ENCODE measurements at regions not wholly inside any gene's neighbourhood (a gene's known extent, or its start where the extent isn't known, plus 50 kb on each side); places are given as distances from the start of the nearest gene placed in this dataset.

GRCh38 chr4:175376287-175376977, 435.6 kb downstream of the GPM6A start:
- Mint-ChIP-seq H3K9me3 (no peaks in the 10 kb centered on the region), H3K27ac (ENCODE audit: unreplicated experiment) (no peak overlapping the region), H3K4me1 (peaks cover 9% of the 10 kb centered on the region), H3K4me3 (no peak overlapping the region), H3K36me3 (ENCODE audit: low read depth) (peaks cover 2% of the 10 kb centered on the region), H3K27me3 (ENCODE audit: low read depth) (no peaks in the 10 kb centered on the region)
- DNase-seq (ENCODE audit: low read depth, low spot score) = no peak
- TF ChIP-seq, protein P1, sequence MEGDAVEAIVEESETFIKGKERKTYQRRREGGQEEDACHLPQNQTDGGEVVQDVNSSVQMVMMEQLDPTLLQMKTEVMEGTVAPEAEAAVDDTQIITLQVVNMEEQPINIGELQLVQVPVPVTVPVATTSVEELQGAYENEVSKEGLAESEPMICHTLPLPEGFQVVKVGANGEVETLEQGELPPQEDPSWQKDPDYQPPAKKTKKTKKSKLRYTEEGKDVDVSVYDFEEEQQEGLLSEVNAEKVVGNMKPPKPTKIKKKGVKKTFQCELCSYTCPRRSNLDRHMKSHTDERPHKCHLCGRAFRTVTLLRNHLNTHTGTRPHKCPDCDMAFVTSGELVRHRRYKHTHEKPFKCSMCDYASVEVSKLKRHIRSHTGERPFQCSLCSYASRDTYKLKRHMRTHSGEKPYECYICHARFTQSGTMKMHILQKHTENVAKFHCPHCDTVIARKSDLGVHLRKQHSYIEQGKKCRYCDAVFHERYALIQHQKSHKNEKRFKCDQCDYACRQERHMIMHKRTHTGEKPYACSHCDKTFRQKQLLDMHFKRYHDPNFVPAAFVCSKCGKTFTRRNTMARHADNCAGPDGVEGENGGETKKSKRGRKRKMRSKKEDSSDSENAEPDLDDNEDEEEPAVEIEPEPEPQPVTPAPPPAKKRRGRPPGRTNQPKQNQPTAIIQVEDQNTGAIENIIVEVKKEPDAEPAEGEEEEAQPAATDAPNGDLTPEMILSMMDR (conservative IDR thresholded peaks at IDR 0.05) = no peak

DNA sequence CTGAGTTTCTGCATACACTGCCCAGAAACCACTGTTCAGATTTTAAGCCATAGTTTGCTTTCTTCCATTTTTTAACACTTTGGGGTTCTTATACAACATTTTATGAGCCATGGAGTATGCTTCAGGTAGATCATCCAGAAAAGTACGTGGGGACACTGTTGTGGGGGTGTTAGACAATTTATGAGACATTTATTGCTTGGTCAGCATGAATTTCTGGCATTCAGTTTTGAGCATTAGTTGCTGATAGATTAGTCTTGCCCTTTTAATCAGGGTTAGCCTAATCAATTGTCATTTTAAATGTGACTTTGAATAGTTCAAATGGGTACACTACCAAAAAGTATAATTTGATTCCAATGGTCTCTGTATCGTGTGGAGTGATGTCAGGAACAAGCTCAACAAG, 434.9 kb downstream of the GPM6A start:
- H3K4me1 Mint-ChIP-seq = peaks cover 9% of the 10 kb centered on the region
- peaks cover 2% of the 10 kb centered on the region for H3K36me3 Mint-ChIP-seq (ENCODE audit: low read depth)
- no peaks in the 10 kb centered on the region for H3K9me3 Mint-ChIP-seq
- no peaks in the 10 kb centered on the region for H3K27me3 Mint-ChIP-seq (ENCODE audit: low read depth)
- H3K27ac Mint-ChIP-seq (ENCODE audit: unreplicated experiment) = no peak overlapping the region
- H3K4me3 Mint-ChIP-seq = no peak overlapping the region
- no peak for DNase-seq (ENCODE audit: low read depth, low spot score)
- TF ChIP-seq, protein P1 (conservative IDR thresholded peaks at IDR 0.05) = no peak

DNA sequence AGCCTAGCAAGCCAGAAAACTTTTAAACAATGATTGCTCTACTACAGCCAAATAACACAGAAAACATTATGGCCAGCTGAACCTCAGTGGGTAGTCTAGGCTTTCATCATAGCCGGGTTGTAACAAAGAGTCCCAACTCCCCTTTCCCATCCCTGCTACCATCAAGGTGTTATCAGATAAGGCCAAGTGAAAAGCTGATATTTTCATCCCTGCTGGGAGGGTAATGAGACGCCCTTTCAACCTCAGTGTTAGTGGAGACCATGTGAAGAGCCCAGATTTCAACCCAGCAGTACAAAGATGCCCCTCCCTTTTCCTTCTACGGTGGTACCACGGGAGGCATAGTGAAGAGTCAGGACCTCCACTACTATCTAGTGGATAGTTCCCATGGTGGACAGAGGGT, 433.7 kb downstream of the GPM6A start:
- Mint-ChIP-seq H3K27me3 (ENCODE audit: low read depth) (no peaks in the 10 kb centered on the region), H3K9me3 (no peaks in the 10 kb centered on the region), H3K4me1 (peaks cover 9% of the 10 kb centered on the region), H3K27ac (ENCODE audit: unreplicated experiment) (no peak overlapping the region), H3K4me3 (no peak overlapping the region), H3K36me3 (ENCODE audit: low read depth) (peaks cover 2% of the 10 kb centered on the region)
- TF ChIP-seq, protein P1 (conservative IDR thresholded peaks at IDR 0.05) = no peak
- DNase-seq (ENCODE audit: low read depth, low spot score) = no peak

GRCh38 chr4:175380841-175381240, 431.2 kb downstream of the GPM6A start:
- Mint-ChIP-seq H3K4me3 (no peak overlapping the region), H3K36me3 (ENCODE audit: low read depth) (peaks cover 2% of the 10 kb centered on the region), H3K4me1 (no peaks in the 10 kb centered on the region), H3K27me3 (ENCODE audit: low read depth) (no peaks in the 10 kb centered on the region), H3K27ac (ENCODE audit: unreplicated experiment) (no peak overlapping the region), H3K9me3 (no peaks in the 10 kb centered on the region)
- no peak for DNase-seq (ENCODE audit: low read depth, low spot score)
- TF ChIP-seq, protein P1 (conservative IDR thresholded peaks at IDR 0.05) = no peak

GRCh38 chr4:175385797-175386196, 426.3 kb downstream of the GPM6A start:
- Mint-ChIP-seq H3K36me3 (ENCODE audit: low read depth) (peaks cover 2% of the 10 kb centered on the region), H3K4me3 (no peak overlapping the region), H3K27me3 (ENCODE audit: low read depth) (no peaks in the 10 kb centered on the region), H3K9me3 (peaks cover 9% of the 10 kb centered on the region), H3K4me1 (peaks cover 5% of the 10 kb centered on the region), H3K27ac (ENCODE audit: unreplicated experiment) (no peak overlapping the region)
- TF ChIP-seq, protein P1 (conservative IDR thresholded peaks at IDR 0.05) = no peak
- no peak for DNase-seq (ENCODE audit: low read depth, low spot score)

Measured in neural crest cell (in vitro differentiated cells).